GM18520 (cell line): ENCODE measurements at regions not wholly inside any gene's neighbourhood (a gene's known extent, or its start where the extent isn't known, plus 50 kb on each side); places are given as distances from the start of the nearest gene placed in this dataset.
"Not testable (repeated sequence)": the region's sequence is repeated elsewhere in the genome, so short reads cannot be mapped to it uniquely, and the experiment has no call there.

Experiments used
- ATAC-seq: cut with Tn5 transposase; IDR thresholded peaks from one replicate; pipeline ENCODE4 v1.9.1; 2021; ENCODE audit not compliant: unreplicated experiment

- ATAC-seq: no peak
These were observed 357.0 kb downstream of the TMEM121 start for GRCh38 chr14:105883066-105884005.

DNA sequence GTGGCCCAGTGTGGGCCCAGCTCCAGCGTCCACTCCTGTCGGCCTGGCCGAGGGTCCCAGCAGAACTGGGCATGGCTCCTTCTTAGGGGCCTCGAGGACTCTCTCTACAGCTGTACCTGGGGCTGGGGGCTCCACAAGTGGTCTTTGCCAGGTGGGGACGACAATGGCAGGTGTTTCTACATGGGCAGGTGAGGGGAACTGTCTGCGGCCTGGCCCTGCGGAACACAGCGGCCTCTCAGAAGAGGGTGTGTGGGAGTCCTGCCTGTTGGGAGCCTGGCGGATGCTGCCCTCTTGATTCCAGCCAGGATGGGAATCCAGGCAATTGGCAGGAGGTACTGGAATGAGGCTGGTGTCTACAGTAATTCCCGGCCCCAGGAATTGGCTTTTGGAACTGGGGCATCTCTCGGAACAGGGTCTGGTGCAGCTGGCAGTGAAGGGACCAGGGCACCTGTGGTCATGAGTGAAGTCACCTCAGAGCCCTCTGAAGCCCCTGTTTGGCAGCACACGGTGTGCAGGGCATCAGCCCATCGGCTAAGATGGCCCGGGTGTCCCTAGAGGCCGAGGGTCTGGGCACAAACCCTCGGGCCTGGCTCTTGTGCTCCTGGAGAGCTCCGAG is 357.9 kb downstream of the TMEM121 start:
- not testable (repeated sequence) for ATAC-seq

DNA sequence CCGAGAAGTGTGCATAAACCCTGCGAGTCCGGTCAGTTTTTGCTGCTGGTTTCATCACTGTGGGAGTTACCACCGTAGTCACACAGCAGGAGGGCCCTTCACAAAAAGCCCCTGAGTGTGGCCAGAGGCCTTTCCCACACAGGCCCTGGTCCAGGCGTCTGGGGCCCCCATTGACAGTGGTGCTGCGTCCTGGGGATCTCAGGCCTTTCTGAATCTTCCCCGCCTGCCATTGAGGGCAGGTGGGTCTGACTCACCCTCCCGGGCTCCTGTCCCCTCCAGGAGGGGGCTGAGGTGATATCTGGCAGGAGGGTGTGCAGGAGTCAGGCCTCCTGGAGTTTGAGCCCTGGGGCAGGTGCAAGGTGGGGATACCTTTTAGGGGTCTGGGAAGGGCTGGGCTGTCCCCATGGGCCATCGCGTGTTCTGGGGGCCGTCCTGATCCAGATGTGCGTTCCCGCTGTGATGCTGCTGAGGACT is 358.5 kb downstream of the TMEM121 start:
- ATAC-seq: no peak

- ATAC-seq: no peak
These were observed 359.4 kb downstream of the TMEM121 start for GRCh38 chr14:105885561-105886320.

- ATAC-seq: not testable (repeated sequence)
These were observed 360.4 kb downstream of the TMEM121 start for GRCh38 chr14:105886791-105887191.

GRCh38 chr14:105887692-105888091 is 361.3 kb downstream of the TMEM121 start:
- ATAC-seq: no peak

- ATAC-seq: no peak
These were observed 361.8 kb downstream of the TMEM121 start for GRCh38 chr14:105888151-105888550.

DNA sequence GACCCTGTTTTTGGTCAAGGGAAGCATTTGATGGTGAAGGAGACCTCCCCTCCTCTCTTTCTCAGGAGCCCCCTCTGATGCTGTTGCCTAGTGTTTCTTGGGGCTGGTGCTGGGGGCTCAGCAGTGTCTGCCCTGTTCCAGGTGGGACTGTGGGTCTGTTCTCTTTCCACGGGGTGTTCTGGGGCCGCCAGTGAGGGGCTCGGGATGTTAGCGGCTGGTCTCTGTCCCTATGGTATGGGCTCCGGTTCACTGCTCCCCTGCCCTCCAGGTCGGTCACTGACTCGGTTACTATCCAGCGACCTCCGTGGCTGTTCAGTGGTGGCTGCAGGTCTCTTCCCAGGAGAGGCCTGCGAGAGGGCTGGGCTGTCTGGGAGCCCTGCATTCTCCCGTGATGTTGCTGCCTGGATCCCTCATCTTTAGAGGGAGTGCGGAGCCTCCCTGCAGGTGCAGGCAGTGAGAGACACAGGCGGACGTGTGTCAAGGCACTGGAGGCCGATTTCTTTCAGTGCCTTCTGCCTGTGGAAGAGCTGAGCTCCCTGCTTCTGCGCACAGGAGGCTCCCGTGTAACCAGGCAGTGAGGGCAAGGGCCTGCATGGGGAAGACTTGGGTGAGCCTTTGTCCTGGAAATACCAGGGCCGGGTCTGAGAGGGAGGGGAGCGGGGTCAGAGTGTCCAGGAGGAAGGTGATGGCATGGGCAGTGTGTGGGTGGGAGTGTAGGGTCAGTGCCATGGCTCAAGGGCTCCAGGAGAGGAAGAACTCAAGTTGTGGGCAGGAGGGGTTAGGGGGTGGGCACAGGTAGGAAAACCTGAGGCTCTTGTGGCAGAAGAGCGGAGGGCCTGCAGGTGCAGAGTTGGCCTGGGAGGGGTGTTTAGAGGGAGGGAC is 362.6 kb downstream of the TMEM121 start:
- ATAC-seq: no peak

GRCh38 chr14:105889666-105890473 is 363.5 kb downstream of the TMEM121 start:
- no peak for ATAC-seq

GRCh38 chr14:105890474-105891220 is 364.3 kb downstream of the TMEM121 start:
- no peak for ATAC-seq

GRCh38 chr14:105891221-105891602 is 364.8 kb downstream of the TMEM121 start:
- no peak for ATAC-seq

DNA sequence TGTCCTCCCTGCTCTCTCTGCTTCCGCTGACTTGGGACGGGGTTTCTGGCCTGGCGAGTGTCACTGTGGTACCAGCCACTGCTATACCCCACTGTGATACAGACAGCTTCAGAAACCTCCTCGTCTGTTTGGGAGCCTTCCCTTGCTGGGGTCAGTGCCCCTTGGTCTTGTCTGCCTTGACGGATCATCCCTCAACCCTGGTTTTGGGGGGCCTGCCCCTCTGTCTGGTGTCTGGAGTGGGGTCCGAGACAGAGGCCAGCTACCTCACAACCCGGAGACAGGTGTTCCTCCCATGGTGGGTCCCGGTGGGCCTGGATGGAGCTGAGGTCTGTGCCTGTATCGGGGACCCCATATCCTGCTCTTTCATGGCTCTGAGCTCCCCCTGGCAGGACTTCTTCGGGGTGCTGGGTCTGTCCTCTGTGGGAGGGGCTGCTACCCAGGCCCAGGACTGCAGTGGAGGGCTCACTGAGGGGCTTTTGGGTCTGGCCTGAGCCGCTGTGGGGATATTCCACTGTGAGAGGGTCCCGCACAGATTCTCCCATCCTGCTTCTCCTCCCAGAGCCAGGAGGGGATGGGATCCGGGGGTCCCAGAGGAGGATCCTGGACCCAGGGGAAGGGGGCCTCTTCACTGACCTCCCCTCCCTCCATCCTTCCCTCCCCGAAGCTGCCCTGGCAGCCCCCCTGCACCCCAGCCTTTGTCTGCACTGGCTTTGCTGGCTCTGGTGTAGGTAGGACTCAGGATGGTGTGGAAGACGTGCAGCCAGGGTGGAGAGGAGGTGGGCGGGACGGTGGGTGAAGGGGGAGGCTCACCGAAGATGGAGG is 365.5 kb downstream of the TMEM121 start:
- ATAC-seq: no peak

- ATAC-seq: not testable (repeated sequence)
These were observed 366.4 kb downstream of the TMEM121 start for GRCh38 chr14:105892453-105893441.

- not testable (repeated sequence) for ATAC-seq
These were observed 367.3 kb downstream of the TMEM121 start for GRCh38 chr14:105893686-105894085.

- ATAC-seq: no peak
These were observed 368.0 kb downstream of the TMEM121 start for GRCh38 chr14:105894125-105894977.
